ENCODE measurements at regions not wholly inside any gene's neighbourhood (a gene's known extent, or its start where the extent isn't known, plus 50 kb on each side); places are given as distances from the start of the nearest gene placed in this dataset.

DNA sequence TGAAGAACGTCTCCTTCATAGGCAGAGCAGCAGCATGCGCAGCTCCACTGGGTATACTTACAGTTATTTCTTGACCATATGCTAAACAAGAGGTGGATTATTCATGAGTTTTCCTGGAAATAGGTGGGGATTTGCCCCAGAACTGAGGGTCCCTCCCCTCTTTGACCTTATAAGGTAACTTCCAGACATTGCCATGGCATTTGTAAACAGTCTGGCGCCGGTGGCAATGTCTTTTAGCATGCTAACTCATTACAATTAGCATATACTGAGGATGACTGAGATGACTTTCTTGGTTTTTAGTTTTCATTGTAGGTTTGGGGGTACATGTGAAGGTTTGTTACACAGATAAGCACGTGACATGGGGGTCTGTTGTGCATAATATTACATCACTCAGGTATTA lies 97.3 kb downstream of the MTNR1A start:
- Histone ChIP-seq H3K27ac (no peak overlapping the region), H3K9me3 (peaks cover 0 to under 1% (median under 1%) of the 10 kb centered on the region in 3 donors), H3K36me3 (no peaks in the 10 kb centered on the region), H3K27me3 (peaks cover 0 to 3% of the 10 kb centered on the region in 2 donors), H3K4me1 (no peaks in the 10 kb centered on the region), H3K4me3 (no peak overlapping the region)
- DNase-seq, result no peak
- TF ChIP-seq, protein P1, sequence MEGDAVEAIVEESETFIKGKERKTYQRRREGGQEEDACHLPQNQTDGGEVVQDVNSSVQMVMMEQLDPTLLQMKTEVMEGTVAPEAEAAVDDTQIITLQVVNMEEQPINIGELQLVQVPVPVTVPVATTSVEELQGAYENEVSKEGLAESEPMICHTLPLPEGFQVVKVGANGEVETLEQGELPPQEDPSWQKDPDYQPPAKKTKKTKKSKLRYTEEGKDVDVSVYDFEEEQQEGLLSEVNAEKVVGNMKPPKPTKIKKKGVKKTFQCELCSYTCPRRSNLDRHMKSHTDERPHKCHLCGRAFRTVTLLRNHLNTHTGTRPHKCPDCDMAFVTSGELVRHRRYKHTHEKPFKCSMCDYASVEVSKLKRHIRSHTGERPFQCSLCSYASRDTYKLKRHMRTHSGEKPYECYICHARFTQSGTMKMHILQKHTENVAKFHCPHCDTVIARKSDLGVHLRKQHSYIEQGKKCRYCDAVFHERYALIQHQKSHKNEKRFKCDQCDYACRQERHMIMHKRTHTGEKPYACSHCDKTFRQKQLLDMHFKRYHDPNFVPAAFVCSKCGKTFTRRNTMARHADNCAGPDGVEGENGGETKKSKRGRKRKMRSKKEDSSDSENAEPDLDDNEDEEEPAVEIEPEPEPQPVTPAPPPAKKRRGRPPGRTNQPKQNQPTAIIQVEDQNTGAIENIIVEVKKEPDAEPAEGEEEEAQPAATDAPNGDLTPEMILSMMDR (IDR thresholded peaks at IDR 0.05), result no peak
- intact Hi-C loops (cut with DNase I; ENCODE audit: low total_unique reads), result no loop called here

DNA sequence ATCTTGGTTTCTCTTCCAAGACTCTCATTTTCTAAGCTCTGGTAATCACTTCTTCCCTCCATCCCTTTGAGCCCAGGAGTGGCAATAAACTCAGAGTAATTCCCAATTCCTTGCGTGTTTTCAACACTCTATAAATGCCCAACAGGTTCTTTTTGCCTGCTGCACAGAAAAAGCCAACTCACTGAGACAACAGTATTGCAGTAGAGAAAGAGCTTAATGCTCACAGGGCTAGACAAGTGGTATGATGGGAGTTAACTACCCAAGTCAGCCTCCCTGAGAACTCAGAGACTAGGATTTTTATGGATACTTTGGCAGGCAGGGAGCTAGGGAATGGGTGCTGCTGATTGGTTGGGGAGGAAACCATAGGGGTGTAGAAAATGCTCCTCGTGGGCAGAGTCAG lies 103.4 kb downstream of the MTNR1A start:
- Histone ChIP-seq H3K36me3 (no peaks in the 10 kb centered on the region), H3K27ac (no peak overlapping the region), H3K4me3 (no peak overlapping the region), H3K27me3 (no peaks in the 10 kb centered on the region), H3K9me3 (peaks cover 9 to 24% (median 16%) of the 10 kb centered on the region in 3 donors), H3K4me1 (no peaks in the 10 kb centered on the region)
- DNase-seq, result no peak
- TF ChIP-seq, protein P1 (IDR thresholded peaks at IDR 0.05), result no peak
- intact Hi-C loops (cut with DNase I; ENCODE audit: low total_unique reads), result no loop called here

GRCh38 chr4:186449954-186450353 lies 105.4 kb downstream of the MTNR1A start:
- H3K27ac ChIP-seq, result no peak overlapping the region
- H3K4me3 ChIP-seq, result no peak overlapping the region
- TF ChIP-seq, protein P1 (IDR thresholded peaks at IDR 0.05), result no peak
- intact Hi-C loops (cut with DNase I; ENCODE audit: low total_unique reads), result no loop called here
- peaks cover 9 to 24% (median 16%) of the 10 kb centered on the region in 3 donors for H3K9me3 ChIP-seq
- no peaks in the 10 kb centered on the region for H3K36me3 ChIP-seq
- H3K4me1 ChIP-seq, result no peaks in the 10 kb centered on the region
- H3K27me3 ChIP-seq, result no peaks in the 10 kb centered on the region
- no peak for DNase-seq

GRCh38 chr4:186445040-186445439 lies 110.3 kb downstream of the MTNR1A start:
- no peaks in the 10 kb centered on the region for H3K27me3 ChIP-seq
- no peaks in the 10 kb centered on the region for H3K9me3 ChIP-seq
- no peaks in the 10 kb centered on the region for H3K36me3 ChIP-seq
- intact Hi-C loops (cut with DNase I; ENCODE audit: low total_unique reads), result no loop called here
- DNase-seq, result no peak
- no peak overlapping the region for H3K4me3 ChIP-seq
- H3K4me1 ChIP-seq, result no peaks in the 10 kb centered on the region
- TF ChIP-seq, protein P1 (IDR thresholded peaks at IDR 0.05), result no peak
- no peak overlapping the region for H3K27ac ChIP-seq

DNA sequence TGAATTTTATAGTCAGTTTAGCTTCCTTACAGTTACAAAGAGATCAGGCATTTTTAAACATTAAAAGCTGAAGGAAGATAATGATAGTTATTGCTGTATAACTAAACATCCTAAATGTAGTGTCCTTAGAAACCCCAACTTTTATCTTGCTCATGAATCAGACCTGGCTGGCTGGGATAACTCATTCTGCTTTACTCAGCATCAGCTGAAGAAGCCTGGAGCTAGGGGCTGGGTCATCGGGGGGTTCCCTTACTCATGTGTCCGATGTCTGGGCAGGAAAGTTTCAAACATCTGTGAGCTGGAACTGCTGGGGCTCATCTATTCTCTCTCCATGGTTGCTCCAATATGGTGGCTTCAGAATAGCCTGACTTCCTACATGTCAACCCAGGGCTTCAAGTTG lies 113.9 kb downstream of the MTNR1A start:
- no peak overlapping the region for H3K27ac ChIP-seq
- peaks cover 0 to 8% (median 4%) of the 10 kb centered on the region in 3 donors for H3K9me3 ChIP-seq
- no peaks in the 10 kb centered on the region for H3K4me1 ChIP-seq
- no peaks in the 10 kb centered on the region for H3K36me3 ChIP-seq
- DNase-seq, result no peak
- no peaks in the 10 kb centered on the region for H3K27me3 ChIP-seq
- TF ChIP-seq, protein P1 (IDR thresholded peaks at IDR 0.05), result no peak
- no peak overlapping the region for H3K4me3 ChIP-seq
- intact Hi-C loops (cut with DNase I; ENCODE audit: low total_unique reads), result no loop called here

- Histone ChIP-seq H3K36me3 (no peaks in the 10 kb centered on the region), H3K27ac (no peak overlapping the region), H3K27me3 (no peaks in the 10 kb centered on the region), H3K9me3 (no peaks in the 10 kb centered on the region), H3K4me1 (no peaks in the 10 kb centered on the region), H3K4me3 (no peak overlapping the region)
- intact Hi-C loops (cut with DNase I; ENCODE audit: low total_unique reads), result no loop called here
- DNase-seq, result no peak
- TF ChIP-seq, protein P1 (IDR thresholded peaks at IDR 0.05), result no peak
These were observed 126.9 kb downstream of the MTNR1A start for GRCh38 chr4:186428481-186428880.

All from tibial artery (tissue), 4 donors.